GM12891 (cell line): ENCODE measurements at regions not wholly inside any gene's neighbourhood (a gene's known extent, or its start where the extent isn't known, plus 50 kb on each side); places are given as distances from the start of the nearest gene placed in this dataset.

ENCODE experiments used
- PAX5 ChIP-seq: IDR thresholded peaks from 2 replicates; pipeline ENCODE4 v1.6.1; 2011; ENCODE audit warnings: low read length, moderate library complexity, mild to moderate bottlenecking; ENCODE audit not compliant: insufficient read depth, severe bottlenecking
- POLR2A ChIP-seq: IDR thresholded peaks from 2 replicates; pipeline ENCODE4 v1.6.1; 2011; ENCODE audit warnings: low read depth, low read length, control low read depth
- POLR2AphosphoS5 ChIP-seq: IDR thresholded peaks from 2 replicates; pipeline ENCODE4 v1.6.1; 2011; ENCODE audit warnings: low read depth, low read length, control low read depth
- POU2F2 ChIP-seq: IDR thresholded peaks from 2 replicates; pipeline ENCODE4 v1.6.1; 2011; ENCODE audit warnings: low read depth, mild to moderate bottlenecking, control low read depth, low read length, moderate library complexity
- SPI1 ChIP-seq: IDR thresholded peaks from 2 replicates; pipeline ENCODE4 v1.6.1; 2011; ENCODE audit warnings: low read depth, low read length, control low read depth
- TAF1 ChIP-seq: IDR thresholded peaks from 2 replicates; pipeline ENCODE4 v1.6.1; 2011; ENCODE audit warnings: low read depth, low read length, control low read depth

- TF ChIP-seq POLR2AphosphoS5 (no peak), POLR2A (no peak), TAF1 (no peak), SPI1 (no peak), PAX5 (no peak), POU2F2 (no peak)
Measured at GRCh38 chr10:9238041-9238440, 1183.6 kb downstream of the GATA3 start.
